ENCODE measurements at regions not wholly inside any gene's neighbourhood (a gene's known extent, or its start where the extent isn't known, plus 50 kb on each side); places are given as distances from the start of the nearest gene placed in this dataset.
"Not testable (repeated sequence)": the region's sequence is repeated elsewhere in the genome, so short reads cannot be mapped to it uniquely, and the experiment has no call there.

- H3K27me3 ChIP-seq, result peaks cover 0 to 2% (median 0%) of the 10 kb centered on the region in 7 donors
- intact Hi-C loops (cut with DNase I), result no loop called here
- DNase-seq (no peak), ATAC-seq (no peak)
- H3K36me3 ChIP-seq, result no peaks in the 10 kb centered on the region
- no peaks in the 10 kb centered on the region for H3K9me3 ChIP-seq
- peaks cover 0 to 21% (median 0%) of the 10 kb centered on the region in 9 donors for H3K4me1 ChIP-seq
- H3K4me3 ChIP-seq, result no peak overlapping the region
- no peak overlapping the region for H3K27ac ChIP-seq
- WGBS, 2 donors, result 80 to 88% methylated on average over 2 of the region's 2 CpGs
- no peak for TF ChIP-seq CTCF (IDR thresholded peaks at IDR 0.05)
These were observed 91.0 kb upstream of the PLAAT1 start for GRCh38 chr3:193149998-193150397.

GRCh38 chr3:193155044-193155781 lies 85.8 kb upstream of the PLAAT1 start:
- H3K36me3 ChIP-seq; intact Hi-C loops (cut with DNase I); H3K27me3 ChIP-seq; H3K9me3 ChIP-seq; H3K27ac ChIP-seq; DNase-seq; H3K4me3 ChIP-seq: not testable (repeated sequence)
- H3K4me1 ChIP-seq, result peaks cover 0 to 10% (median 0%) of the 10 kb centered on the region in 9 donors
- 70% methylated on average over 3 of the region's 3 CpGs for WGBS, 2 donors
- peak in 5 of 8 donors; percentile 31 to 90 (median 78) for ATAC-seq

DNA sequence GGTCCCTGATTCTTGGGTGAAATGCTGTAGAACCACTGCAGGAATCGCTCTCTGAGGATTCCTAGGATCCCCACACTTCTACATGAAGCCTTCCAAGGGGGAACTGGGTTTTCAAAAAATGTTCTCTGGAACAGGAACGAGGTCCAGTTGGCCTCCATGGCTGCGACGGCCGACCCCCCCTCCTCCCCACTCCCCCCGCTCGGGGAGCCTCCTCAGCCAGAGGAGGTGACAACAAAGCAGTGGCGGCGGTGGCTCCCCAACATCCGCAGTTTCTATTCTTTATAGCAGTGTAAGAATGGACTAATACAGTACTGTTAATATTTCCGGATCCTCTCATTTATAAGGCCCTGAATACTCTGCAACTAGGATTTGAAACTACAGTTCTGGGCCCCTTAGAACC lies 84.0 kb upstream of the PLAAT1 start:
- WGBS, 2 donors, result 85 to 90% methylated on average over 11 of the region's 11 CpGs
- no peak for ATAC-seq
- intact Hi-C loops (cut with DNase I), result no loop called here
- no peak for TF ChIP-seq CTCF (IDR thresholded peaks at IDR 0.05)
- no peak for DNase-seq
- H3K4me3 ChIP-seq, result no peak overlapping the region
- no peak overlapping the region for H3K27ac ChIP-seq
- H3K9me3 ChIP-seq, result no peaks in the 10 kb centered on the region
- peaks cover 0 to 10% (median 0%) of the 10 kb centered on the region in 9 donors for H3K4me1 ChIP-seq
- peaks cover 0 to 2% (median 0%) of the 10 kb centered on the region in 7 donors for H3K27me3 ChIP-seq
- no peaks in the 10 kb centered on the region for H3K36me3 ChIP-seq

DNA sequence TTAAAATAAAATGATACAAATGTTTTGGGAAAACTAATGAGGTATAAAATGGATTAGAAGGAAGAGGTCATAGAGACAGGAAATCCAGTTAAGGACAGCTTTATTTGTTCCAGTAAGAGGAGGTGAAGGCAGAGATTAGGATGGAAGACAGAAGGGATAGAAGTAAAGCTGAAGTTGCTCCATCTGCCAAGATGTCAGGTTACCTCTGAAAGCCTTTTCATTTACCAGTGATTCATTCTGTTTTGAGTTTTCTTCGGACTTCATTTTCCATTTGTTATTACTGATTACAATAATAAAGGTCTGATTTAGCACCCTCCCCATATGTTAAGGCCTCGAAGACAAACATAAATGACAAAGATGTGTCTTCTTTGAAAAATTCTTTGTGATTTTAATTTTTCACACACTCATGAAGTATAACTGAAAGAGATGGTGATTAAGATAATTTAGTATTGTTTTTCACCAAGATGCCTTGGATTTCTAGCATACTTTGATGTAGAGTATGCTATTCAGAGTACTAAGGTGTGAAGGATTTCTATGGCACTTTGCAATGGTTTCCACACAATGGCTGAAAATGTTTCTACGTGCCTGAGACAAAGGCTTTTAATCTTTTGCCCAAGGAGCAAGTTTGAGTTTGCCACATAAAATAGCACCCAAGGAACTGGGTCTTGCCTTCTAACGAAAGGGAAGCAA lies 75.4 kb upstream of the PLAAT1 start:
- H3K4me3 ChIP-seq, result no peak overlapping the region
- ATAC-seq (no peak), DNase-seq (no peak)
- no peak overlapping the region for H3K27ac ChIP-seq
- intact Hi-C loops (cut with DNase I), result no loop called here
- H3K36me3 ChIP-seq, result no peaks in the 10 kb centered on the region
- H3K9me3 ChIP-seq, result no peaks in the 10 kb centered on the region
- no peak for TF ChIP-seq CTCF (IDR thresholded peaks at IDR 0.05)
- WGBS, 2 donors, result 74% methylated on average over 4 of the region's 4 CpGs; no CpG with 5 or more reads in 1 of the 2 donors
- H3K27me3 ChIP-seq, result peaks cover 0 to 5% (median 0%) of the 10 kb centered on the region in 7 donors
- H3K4me1 ChIP-seq, result no peaks in the 10 kb centered on the region

DNA sequence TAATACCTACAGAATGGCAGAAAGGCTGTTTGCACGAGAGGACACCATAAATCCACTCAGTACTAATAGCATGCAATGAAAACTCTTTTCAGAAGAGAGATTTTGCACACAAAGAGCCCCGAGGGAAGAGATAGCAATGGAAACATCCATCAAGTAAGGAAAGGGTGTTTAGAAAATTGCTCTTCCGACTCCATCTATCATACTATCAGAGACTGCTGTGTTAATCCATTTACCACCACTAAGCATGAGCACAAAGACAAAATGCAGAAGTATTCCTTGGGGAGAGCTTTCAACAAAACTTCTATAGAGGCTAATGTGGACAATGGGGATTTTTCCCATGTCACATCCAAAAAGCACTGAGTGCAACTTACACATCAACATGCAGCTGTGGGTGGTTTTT lies 72.1 kb upstream of the PLAAT1 start:
- WGBS, 2 donors, result 39 to 66% methylated on average over 3 of the region's 3 CpGs
- Histone ChIP-seq H3K36me3 (no peaks in the 10 kb centered on the region), H3K4me3 (no peak overlapping the region), H3K4me1 (no peaks in the 10 kb centered on the region), H3K27me3 (peaks cover 0 to 5% (median 0%) of the 10 kb centered on the region in 7 donors), H3K9me3 (no peaks in the 10 kb centered on the region), H3K27ac (no peak overlapping the region)
- intact Hi-C loops (cut with DNase I), result no loop called here
- ATAC-seq (no peak), DNase-seq (no peak)
- TF ChIP-seq CTCF (IDR thresholded peaks at IDR 0.05), result no peak
